AML-193 (cell line): ENCODE measurements at regions not wholly inside any gene's neighbourhood (a gene's known extent, or its start where the extent isn't known, plus 50 kb on each side); places are given as distances from the start of the nearest gene placed in this dataset.
"Not testable (repeated sequence)": the region's sequence is repeated elsewhere in the genome, so short reads cannot be mapped to it uniquely, and the experiment has no call there.

Experiments
- DNase-seq, 2 experiments: peaks; one replicate each; lab custom pipeline; 2025; lab: John Stamatoyannopoulos, UW

- DNase-seq, result no peak
Observed at GRCh38 chr12:73053893-73054292, 781.7 kb downstream of the TRHDE start.

GRCh38 chr12:73057428-73057827 lies 785.3 kb downstream of the TRHDE start:
- DNase-seq, result no peak

- no peak for DNase-seq
Observed at GRCh38 chr12:73065913-73066312, 793.7 kb downstream of the TRHDE start.

- DNase-seq, result no peak
Observed at GRCh38 chr12:73067616-73068015, 795.4 kb downstream of the TRHDE start.

GRCh38 chr12:73072214-73072613 lies 800.0 kb downstream of the TRHDE start:
- DNase-seq, result no peak

- no peak for DNase-seq
Observed at GRCh38 chr12:73076760-73077159, 804.6 kb downstream of the TRHDE start.

GRCh38 chr12:73083736-73084135 lies 811.6 kb downstream of the TRHDE start:
- DNase-seq, result no peak

GRCh38 chr12:73106296-73106695 lies 834.1 kb downstream of the TRHDE start:
- no peak for DNase-seq

GRCh38 chr12:73106896-73107295 lies 834.7 kb downstream of the TRHDE start:
- DNase-seq, result no peak

GRCh38 chr12:73110816-73111215 lies 838.6 kb downstream of the TRHDE start:
- no peak for DNase-seq

GRCh38 chr12:73112035-73112816 lies 840.1 kb downstream of the TRHDE start:
- DNase-seq, result no peak

GRCh38 chr12:73124480-73124879 lies 852.3 kb downstream of the TRHDE start:
- DNase-seq, result no peak

GRCh38 chr12:73125148-73125547 lies 853.0 kb downstream of the TRHDE start:
- no peak for DNase-seq

GRCh38 chr12:73136386-73136785 lies 864.2 kb downstream of the TRHDE start:
- no peak for DNase-seq

GRCh38 chr12:73139642-73140041 lies 867.5 kb downstream of the TRHDE start:
- DNase-seq, result not testable (repeated sequence)

- DNase-seq, result no peak
Observed at GRCh38 chr12:73158341-73158740, 886.2 kb downstream of the TRHDE start.

- DNase-seq, result no peak
Observed at GRCh38 chr12:73159954-73160353, 887.8 kb downstream of the TRHDE start.

- DNase-seq, result no peak
Observed at GRCh38 chr12:73161970-73162369, 889.8 kb downstream of the TRHDE start.

GRCh38 chr12:73180734-73181133 lies 908.6 kb downstream of the TRHDE start:
- no peak for DNase-seq

- no peak for DNase-seq
Observed at GRCh38 chr12:73181244-73181643, 909.1 kb downstream of the TRHDE start.

GRCh38 chr12:73185403-73185802 lies 913.2 kb downstream of the TRHDE start:
- no peak for DNase-seq

GRCh38 chr12:73186272-73186671 lies 914.1 kb downstream of the TRHDE start:
- no peak for DNase-seq

GRCh38 chr12:73187765-73188164 lies 915.6 kb downstream of the TRHDE start:
- no peak for DNase-seq

GRCh38 chr12:73210548-73211204 lies 938.5 kb downstream of the TRHDE start:
- no peak for DNase-seq
